ENCODE measurements at regions not wholly inside any gene's neighbourhood (a gene's known extent, or its start where the extent isn't known, plus 50 kb on each side); places are given as distances from the start of the nearest gene placed in this dataset.

DNA sequence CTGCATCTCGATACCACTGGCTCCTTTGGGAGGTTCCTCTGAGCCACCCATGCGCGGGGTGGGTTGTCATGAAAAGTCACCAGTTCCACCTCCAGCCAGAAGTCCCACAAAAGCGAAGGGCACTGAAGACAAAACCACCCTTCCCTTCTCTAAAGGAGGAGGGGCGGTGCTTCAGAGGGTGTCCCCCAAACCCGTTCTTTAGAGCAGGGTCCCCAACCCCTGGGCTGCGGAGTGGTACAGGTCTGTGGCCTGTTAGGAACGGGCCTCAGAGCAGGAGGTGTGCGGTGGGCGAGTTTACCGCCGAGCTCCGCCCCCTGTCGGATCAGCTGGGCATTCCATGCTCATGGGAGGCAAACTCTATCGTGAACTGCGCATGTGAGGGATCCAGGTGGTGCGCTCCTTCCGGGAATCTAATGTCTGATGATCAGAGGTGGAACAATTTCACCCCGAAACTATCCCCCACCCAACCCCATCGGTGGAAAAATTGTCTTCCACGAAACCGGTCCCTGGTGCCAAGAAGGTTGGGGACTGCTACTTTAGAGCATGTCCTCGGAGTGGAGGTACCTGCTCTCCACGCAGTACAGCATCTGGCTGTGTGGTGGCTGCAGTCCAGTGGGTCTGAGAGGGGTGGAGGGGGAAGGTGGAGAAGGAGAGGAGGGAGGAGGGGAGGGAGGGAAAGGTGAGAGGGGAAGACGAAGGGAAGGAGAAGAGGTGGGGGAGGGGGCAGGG is 72.9 kb upstream of the SEPTIN5 start (continued):
- no peak for TF ChIP-seq NFIX (CRISPR knock-in tag; IDR thresholded peaks at IDR 0.05; ENCODE audit: low read depth)
- peak; percentile 95 for TF ChIP-seq ZBTB7A (IDR thresholded peaks at IDR 0.05; ENCODE audit: borderline replicate concordance, control insufficient read depth, low read depth, low read length)
- no peak for TF ChIP-seq POLR3A (IDR thresholded peaks at IDR 0.05; ENCODE audit: borderline replicate concordance, extremely low read depth, insufficient read depth, insufficient read length)
- TF ChIP-seq CAMTA2 (CRISPR knock-in tag; conservative IDR thresholded peaks at IDR 0.05): no peak
- TF ChIP-seq FUS (optimal IDR thresholded peaks at IDR 0.05; ENCODE audit: low read depth, low read length): no peak
- TF ChIP-seq, protein P1, sequence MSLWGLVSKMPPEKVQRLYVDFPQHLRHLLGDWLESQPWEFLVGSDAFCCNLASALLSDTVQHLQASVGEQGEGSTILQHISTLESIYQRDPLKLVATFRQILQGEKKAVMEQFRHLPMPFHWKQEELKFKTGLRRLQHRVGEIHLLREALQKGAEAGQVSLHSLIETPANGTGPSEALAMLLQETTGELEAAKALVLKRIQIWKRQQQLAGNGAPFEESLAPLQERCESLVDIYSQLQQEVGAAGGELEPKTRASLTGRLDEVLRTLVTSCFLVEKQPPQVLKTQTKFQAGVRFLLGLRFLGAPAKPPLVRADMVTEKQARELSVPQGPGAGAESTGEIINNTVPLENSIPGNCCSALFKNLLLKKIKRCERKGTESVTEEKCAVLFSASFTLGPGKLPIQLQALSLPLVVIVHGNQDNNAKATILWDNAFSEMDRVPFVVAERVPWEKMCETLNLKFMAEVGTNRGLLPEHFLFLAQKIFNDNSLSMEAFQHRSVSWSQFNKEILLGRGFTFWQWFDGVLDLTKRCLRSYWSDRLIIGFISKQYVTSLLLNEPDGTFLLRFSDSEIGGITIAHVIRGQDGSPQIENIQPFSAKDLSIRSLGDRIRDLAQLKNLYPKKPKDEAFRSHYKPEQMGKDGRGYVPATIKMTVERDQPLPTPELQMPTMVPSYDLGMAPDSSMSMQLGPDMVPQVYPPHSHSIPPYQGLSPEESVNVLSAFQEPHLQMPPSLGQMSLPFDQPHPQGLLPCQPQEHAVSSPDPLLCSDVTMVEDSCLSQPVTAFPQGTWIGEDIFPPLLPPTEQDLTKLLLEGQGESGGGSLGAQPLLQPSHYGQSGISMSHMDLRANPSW (CRISPR knock-in tag; IDR thresholded peaks at IDR 0.05): no peak; the same call in 1 of the 2 replicates
- no peak for TF ChIP-seq FOXA3 (CRISPR knock-in tag; conservative IDR thresholded peaks at IDR 0.05 in 1 of 2, IDR thresholded peaks at IDR 0.05 in 1 of 2)
- no peak for TF ChIP-seq NELFE (IDR thresholded peaks at IDR 0.05; ENCODE audit: insufficient read depth, insufficient read length)
- no peak for TF ChIP-seq KHSRP (IDR thresholded peaks at IDR 0.05)
- TF ChIP-seq PHF20 (IDR thresholded peaks at IDR 0.05; ENCODE audit: partially characterized antibody): peak; percentile 86
- TF ChIP-seq, protein P2, sequence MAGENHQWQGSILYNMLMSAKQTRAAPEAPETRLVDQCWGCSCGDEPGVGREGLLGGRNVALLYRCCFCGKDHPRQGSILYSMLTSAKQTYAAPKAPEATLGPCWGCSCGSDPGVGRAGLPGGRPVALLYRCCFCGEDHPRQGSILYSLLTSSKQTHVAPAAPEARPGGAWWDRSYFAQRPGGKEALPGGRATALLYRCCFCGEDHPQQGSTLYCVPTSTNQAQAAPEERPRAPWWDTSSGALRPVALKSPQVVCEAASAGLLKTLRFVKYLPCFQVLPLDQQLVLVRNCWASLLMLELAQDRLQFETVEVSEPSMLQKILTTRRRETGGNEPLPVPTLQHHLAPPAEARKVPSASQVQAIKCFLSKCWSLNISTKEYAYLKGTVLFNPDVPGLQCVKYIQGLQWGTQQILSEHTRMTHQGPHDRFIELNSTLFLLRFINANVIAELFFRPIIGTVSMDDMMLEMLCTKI (IDR thresholded peaks at IDR 0.05; ENCODE audit: partially characterized antibody): no peak
- TF ChIP-seq, protein P3, sequence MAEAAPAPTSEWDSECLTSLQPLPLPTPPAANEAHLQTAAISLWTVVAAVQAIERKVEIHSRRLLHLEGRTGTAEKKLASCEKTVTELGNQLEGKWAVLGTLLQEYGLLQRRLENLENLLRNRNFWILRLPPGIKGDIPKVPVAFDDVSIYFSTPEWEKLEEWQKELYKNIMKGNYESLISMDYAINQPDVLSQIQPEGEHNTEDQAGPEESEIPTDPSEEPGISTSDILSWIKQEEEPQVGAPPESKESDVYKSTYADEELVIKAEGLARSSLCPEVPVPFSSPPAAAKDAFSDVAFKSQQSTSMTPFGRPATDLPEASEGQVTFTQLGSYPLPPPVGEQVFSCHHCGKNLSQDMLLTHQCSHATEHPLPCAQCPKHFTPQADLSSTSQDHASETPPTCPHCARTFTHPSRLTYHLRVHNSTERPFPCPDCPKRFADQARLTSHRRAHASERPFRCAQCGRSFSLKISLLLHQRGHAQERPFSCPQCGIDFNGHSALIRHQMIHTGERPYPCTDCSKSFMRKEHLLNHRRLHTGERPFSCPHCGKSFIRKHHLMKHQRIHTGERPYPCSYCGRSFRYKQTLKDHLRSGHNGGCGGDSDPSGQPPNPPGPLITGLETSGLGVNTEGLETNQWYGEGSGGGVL (CRISPR knock-in tag; IDR thresholded peaks at IDR 0.05): no peak
- TF ChIP-seq ZNF274 (IDR thresholded peaks at IDR 0.05; ENCODE audit: borderline replicate concordance, low read depth, low read length): no peak
- no peak for TF ChIP-seq ELF4 (CRISPR knock-in tag; IDR thresholded peaks at IDR 0.05)
- TF ChIP-seq, protein P4, sequence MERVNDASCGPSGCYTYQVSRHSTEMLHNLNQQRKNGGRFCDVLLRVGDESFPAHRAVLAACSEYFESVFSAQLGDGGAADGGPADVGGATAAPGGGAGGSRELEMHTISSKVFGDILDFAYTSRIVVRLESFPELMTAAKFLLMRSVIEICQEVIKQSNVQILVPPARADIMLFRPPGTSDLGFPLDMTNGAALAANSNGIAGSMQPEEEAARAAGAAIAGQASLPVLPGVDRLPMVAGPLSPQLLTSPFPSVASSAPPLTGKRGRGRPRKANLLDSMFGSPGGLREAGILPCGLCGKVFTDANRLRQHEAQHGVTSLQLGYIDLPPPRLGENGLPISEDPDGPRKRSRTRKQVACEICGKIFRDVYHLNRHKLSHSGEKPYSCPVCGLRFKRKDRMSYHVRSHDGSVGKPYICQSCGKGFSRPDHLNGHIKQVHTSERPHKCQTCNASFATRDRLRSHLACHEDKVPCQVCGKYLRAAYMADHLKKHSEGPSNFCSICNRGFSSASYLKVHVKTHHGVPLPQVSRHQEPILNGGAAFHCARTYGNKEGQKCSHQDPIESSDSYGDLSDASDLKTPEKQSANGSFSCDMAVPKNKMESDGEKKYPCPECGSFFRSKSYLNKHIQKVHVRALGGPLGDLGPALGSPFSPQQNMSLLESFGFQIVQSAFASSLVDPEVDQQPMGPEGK (CRISPR knock-in tag; IDR thresholded peaks at IDR 0.05; ENCODE audit: borderline replicate concordance): no peak
- TF ChIP-seq, protein P5, sequence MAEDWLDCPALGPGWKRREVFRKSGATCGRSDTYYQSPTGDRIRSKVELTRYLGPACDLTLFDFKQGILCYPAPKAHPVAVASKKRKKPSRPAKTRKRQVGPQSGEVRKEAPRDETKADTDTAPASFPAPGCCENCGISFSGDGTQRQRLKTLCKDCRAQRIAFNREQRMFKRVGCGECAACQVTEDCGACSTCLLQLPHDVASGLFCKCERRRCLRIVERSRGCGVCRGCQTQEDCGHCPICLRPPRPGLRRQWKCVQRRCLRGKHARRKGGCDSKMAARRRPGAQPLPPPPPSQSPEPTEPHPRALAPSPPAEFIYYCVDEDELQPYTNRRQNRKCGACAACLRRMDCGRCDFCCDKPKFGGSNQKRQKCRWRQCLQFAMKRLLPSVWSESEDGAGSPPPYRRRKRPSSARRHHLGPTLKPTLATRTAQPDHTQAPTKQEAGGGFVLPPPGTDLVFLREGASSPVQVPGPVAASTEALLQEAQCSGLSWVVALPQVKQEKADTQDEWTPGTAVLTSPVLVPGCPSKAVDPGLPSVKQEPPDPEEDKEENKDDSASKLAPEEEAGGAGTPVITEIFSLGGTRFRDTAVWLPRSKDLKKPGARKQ (CRISPR knock-in tag; IDR thresholded peaks at IDR 0.05): no peak
- no peak for TF ChIP-seq ZNF146 (CRISPR knock-in tag; IDR thresholded peaks at IDR 0.05; ENCODE audit: unreplicated experiment)
- no peak for TF ChIP-seq NR3C1 (CRISPR knock-in tag; IDR thresholded peaks at IDR 0.05)
